Aorta (tissue), 5 donors: ENCODE measurements at regions not wholly inside any gene's neighbourhood (a gene's known extent, or its start where the extent isn't known, plus 50 kb on each side); places are given as distances from the start of the nearest gene placed in this dataset.

Experiments used
- ATAC-seq: fragments of 200-7000 bp; cut with Tn5 transposase; one replicate; pipeline ENCODE4 v1.9.1; 2022; ENCODE audit warnings: moderate library complexity; ENCODE audit not compliant: low FRiP score
- DNase-seq, 2 donors: peaks; one replicate each; pipeline ENCODE4 v3.0.0-alpha.2; 2020
- H3K27ac ChIP-seq, 2 donors: one replicate each; pipeline ENCODE4 v1.5.1; 2013; ENCODE audit warnings: low read length in 2 of 2, mild to moderate bottlenecking in 2 of 2, moderate library complexity in 2 of 2, control low read depth in 1 of 2, inconsistent platforms in 1 of 2, low read depth in 1 of 2
- H3K27me3 ChIP-seq, 2 donors: one replicate each; pipeline ENCODE4 v1.6.1; 2013; ENCODE audit warnings: control low read depth in 1 of 2, low read length in 1 of 2, mild to moderate bottlenecking in 1 of 2, moderate library complexity in 1 of 2; ENCODE audit not compliant: insufficient read depth in 2 of 2, control insufficient read depth in 1 of 2
- H3K36me3 ChIP-seq, 2 donors: one replicate each; pipeline ENCODE4 v1.6.1; 2013; ENCODE audit warnings: control low read depth in 1 of 2, low read length in 1 of 2, mild to moderate bottlenecking in 1 of 2; ENCODE audit not compliant: insufficient read depth in 2 of 2, control insufficient read depth in 1 of 2
- H3K4me1 ChIP-seq, 2 donors: one replicate each; pipeline ENCODE4 v1.6.1; 2013; ENCODE audit warnings: low read length in 2 of 2, control low read depth in 1 of 2, mild to moderate bottlenecking in 1 of 2, moderate library complexity in 1 of 2; ENCODE audit not compliant: insufficient read depth in 2 of 2, control insufficient read depth in 1 of 2
- H3K4me3 ChIP-seq, 2 donors: one replicate each; pipeline ENCODE4 v1.5.1; 2013; ENCODE audit warnings: low read length in 2 of 2, control low read depth in 1 of 2, mild to moderate bottlenecking in 1 of 2
- H3K9me3 ChIP-seq: one replicate; pipeline ENCODE4 v1.6.1; 2013; ENCODE audit warnings: mild to moderate bottlenecking, low read length; ENCODE audit not compliant: control insufficient read depth
- WGBS, 2 donors: extraction: QIAGEN DNeasy Blood & Tissue Kit; methylation state at CpG; one replicate each; pipeline ENCODE4 v1.1.7; 2013; 5-methylcytosine and 5-hydroxymethylcytosine counted together
- intact Hi-C, 2 donors: fragments of 100-400 bp; cut with DNase I; formaldehyde crosslinking; loops; one replicate each; pipeline versions ENCODE4 v1.14.2 to v1.15.0; 2022
- donor health status: healthy with polysubstance abuse.
- donor health status: Bipolar disorder and iron deficiency.
- donor health status: DM: no; HTN: no; CAD: no.
- donor health status: DM: no; HTN: no; CAD: no.
- donor health status: DM: yes; HTN: yes; CAD: no.

- Histone ChIP-seq H3K36me3 (no peaks in the 10 kb centered on the region), H3K27ac (no peak overlapping the region), H3K27me3 (no peaks in the 10 kb centered on the region), H3K4me1 (no peaks in the 10 kb centered on the region), H3K9me3 (no peaks in the 10 kb centered on the region), H3K4me3 (no peak overlapping the region)
- no peak for DNase-seq
- no peak for ATAC-seq
- intact Hi-C loops, result no loop called here
- 85 to 91% methylated on average over 1 of the region's 1 CpG for WGBS, 2 donors
Observed at GRCh38 chr18:39305766-39306165, 1740.2 kb upstream of the CELF4 start.

GRCh38 chr18:39302481-39302880 lies 1736.9 kb upstream of the CELF4 start:
- Histone ChIP-seq H3K9me3 (no peaks in the 10 kb centered on the region), H3K36me3 (no peaks in the 10 kb centered on the region), H3K27ac (no peak overlapping the region), H3K4me1 (no peaks in the 10 kb centered on the region), H3K4me3 (no peak overlapping the region), H3K27me3 (no peaks in the 10 kb centered on the region)
- ATAC-seq, result no peak
- no peak for DNase-seq
- intact Hi-C loops, result no loop called here

- H3K36me3 ChIP-seq, result no peaks in the 10 kb centered on the region
- H3K4me3 ChIP-seq, result no peak overlapping the region
- intact Hi-C loops, result no loop called here
- H3K9me3 ChIP-seq, result no peaks in the 10 kb centered on the region
- DNase-seq (no peak), ATAC-seq (no peak)
- H3K27ac ChIP-seq, result no peak overlapping the region
- WGBS, 2 donors, result 65 to 69% methylated on average over 4 of the region's 4 CpGs
- no peaks in the 10 kb centered on the region for H3K4me1 ChIP-seq
- H3K27me3 ChIP-seq, result no peaks in the 10 kb centered on the region
Observed at GRCh38 chr18:39299152-39299551, 1733.6 kb upstream of the CELF4 start.

GRCh38 chr18:39297225-39297624 lies 1731.6 kb upstream of the CELF4 start:
- Histone ChIP-seq H3K36me3 (no peaks in the 10 kb centered on the region), H3K9me3 (no peaks in the 10 kb centered on the region), H3K27ac (no peak overlapping the region), H3K4me3 (no peak overlapping the region), H3K27me3 (no peaks in the 10 kb centered on the region), H3K4me1 (no peaks in the 10 kb centered on the region)
- intact Hi-C loops, result no loop called here
- DNase-seq, result no peak
- WGBS, 2 donors, result 28 to 49% methylated on average over 1 of the region's 1 CpG
- no peak for ATAC-seq

GRCh38 chr18:39296293-39296888 lies 1730.8 kb upstream of the CELF4 start:
- no peak overlapping the region for H3K4me3 ChIP-seq
- H3K9me3 ChIP-seq, result no peaks in the 10 kb centered on the region
- H3K27me3 ChIP-seq, result no peaks in the 10 kb centered on the region
- DNase-seq (no peak), ATAC-seq (no peak)
- no peak overlapping the region for H3K27ac ChIP-seq
- intact Hi-C loops, result no loop called here
- no peaks in the 10 kb centered on the region for H3K4me1 ChIP-seq
- 94 to 95% methylated on average over 10 of the region's 10 CpGs for WGBS, 2 donors
- H3K36me3 ChIP-seq, result no peaks in the 10 kb centered on the region

- H3K4me3 ChIP-seq, result no peak overlapping the region
- no peaks in the 10 kb centered on the region for H3K4me1 ChIP-seq
- no peak overlapping the region for H3K27ac ChIP-seq
- DNase-seq (no peak), ATAC-seq (no peak)
- intact Hi-C loops, result no loop called here
- H3K36me3 ChIP-seq, result no peaks in the 10 kb centered on the region
- H3K27me3 ChIP-seq, result no peaks in the 10 kb centered on the region
- no peaks in the 10 kb centered on the region for H3K9me3 ChIP-seq
Observed at GRCh38 chr18:39276764-39277163, 1711.2 kb upstream of the CELF4 start.

- Histone ChIP-seq H3K27me3 (no peaks in the 10 kb centered on the region), H3K36me3 (no peaks in the 10 kb centered on the region), H3K9me3 (no peaks in the 10 kb centered on the region), H3K4me1 (no peaks in the 10 kb centered on the region), H3K27ac (no peak overlapping the region), H3K4me3 (no peak overlapping the region)
- 6 to 9% methylated on average over 1 of the region's 1 CpG for WGBS, 2 donors
- ATAC-seq (no peak), DNase-seq (no peak)
- intact Hi-C loops, result no loop called here
Observed at GRCh38 chr18:39274535-39274934, 1708.9 kb upstream of the CELF4 start.

- 43 to 83% methylated on average over 1 of the region's 1 CpG for WGBS, 2 donors
- Histone ChIP-seq H3K9me3 (no peaks in the 10 kb centered on the region), H3K4me3 (no peak overlapping the region), H3K36me3 (no peaks in the 10 kb centered on the region), H3K27me3 (no peaks in the 10 kb centered on the region), H3K27ac (no peak overlapping the region), H3K4me1 (no peaks in the 10 kb centered on the region)
- ATAC-seq (no peak), DNase-seq (no peak)
- intact Hi-C loops, result no loop called here
Observed at GRCh38 chr18:39272230-39272629, 1706.6 kb upstream of the CELF4 start.

- ATAC-seq (no peak), DNase-seq (no peak)
- Histone ChIP-seq H3K36me3 (no peaks in the 10 kb centered on the region), H3K4me3 (no peak overlapping the region), H3K27ac (no peak overlapping the region), H3K4me1 (no peaks in the 10 kb centered on the region), H3K27me3 (no peaks in the 10 kb centered on the region), H3K9me3 (no peaks in the 10 kb centered on the region)
- WGBS, 2 donors, result 81 to 85% methylated on average over 4 of the region's 4 CpGs
- intact Hi-C loops, result no loop called here
Observed at GRCh38 chr18:39271654-39272053, 1706.1 kb upstream of the CELF4 start.
